ACC112 (cell line): ENCODE measurements at regions not wholly inside any gene's neighbourhood (a gene's known extent, or its start where the extent isn't known, plus 50 kb on each side); places are given as distances from the start of the nearest gene placed in this dataset.
"Not testable (repeated sequence)": the region's sequence is repeated elsewhere in the genome, so short reads cannot be mapped to it uniquely, and the experiment has no call there.

ENCODE experiments used
- H2AFZ ChIP-seq: fragments of 200-600 bp; sonication (generic); one replicate; pipeline ENCODE4 v1.6.0; 2017; ENCODE audit warnings: antibody characterized with exemption, low read length; ENCODE audit not compliant: unreplicated experiment
- H3K27ac ChIP-seq: fragments of 200-600 bp; sonication (generic); 2 replicates; pipeline ENCODE4 v1.5.1; 2014; ENCODE audit warnings: low read depth, mild to moderate bottlenecking, antibody characterized with exemption, low read length, moderate library complexity
- H3K27me3 ChIP-seq: fragments of 200-600 bp; sonication (generic); 2 replicates; pipeline ENCODE4 v1.6.1; 2014; ENCODE audit warnings: mild to moderate bottlenecking, antibody characterized with exemption, low read length, moderate library complexity, mixed read lengths; ENCODE audit not compliant: insufficient read depth
- H3K36me3 ChIP-seq: fragments of 200-600 bp; sonication (generic); 2 replicates; pipeline ENCODE4 v1.6.1; 2016; ENCODE audit warnings: mild to moderate bottlenecking, antibody characterized with exemption, low read length, moderate library complexity, mixed read lengths; ENCODE audit not compliant: insufficient read depth
- H3K4me1 ChIP-seq: fragments of 200-600 bp; sonication (generic); one replicate; pipeline ENCODE4 v1.6.1; 2016; ENCODE audit warnings: low read length, mixed read lengths; ENCODE audit not compliant: insufficient read depth, unreplicated experiment, control insufficient read depth
- H3K4me3 ChIP-seq: fragments of 200-600 bp; sonication (generic); 2 replicates; pipeline ENCODE4 v1.5.1; 2014; ENCODE audit warnings: mild to moderate bottlenecking, low read depth, low read length
- H3K79me2 ChIP-seq: fragments of 200-600 bp; sonication (generic); one replicate; pipeline ENCODE4 v1.6.0; 2016; ENCODE audit warnings: low read length; ENCODE audit not compliant: control insufficient read depth, unreplicated experiment, insufficient read depth

- H3K4me3 ChIP-seq: no peak overlapping the region
- H3K4me1 ChIP-seq: no peaks in the 10 kb centered on the region
- no peaks in the 10 kb centered on the region for H3K79me2 ChIP-seq
- H3K27me3 ChIP-seq: no peaks in the 10 kb centered on the region
- no peaks in the 10 kb centered on the region for H3K36me3 ChIP-seq
- no peak overlapping the region for H2AFZ ChIP-seq
- no peak overlapping the region for H3K27ac ChIP-seq
Observed at GRCh38 chr6:15001326-15001910, 244.5 kb upstream of the JARID2 start.

DNA sequence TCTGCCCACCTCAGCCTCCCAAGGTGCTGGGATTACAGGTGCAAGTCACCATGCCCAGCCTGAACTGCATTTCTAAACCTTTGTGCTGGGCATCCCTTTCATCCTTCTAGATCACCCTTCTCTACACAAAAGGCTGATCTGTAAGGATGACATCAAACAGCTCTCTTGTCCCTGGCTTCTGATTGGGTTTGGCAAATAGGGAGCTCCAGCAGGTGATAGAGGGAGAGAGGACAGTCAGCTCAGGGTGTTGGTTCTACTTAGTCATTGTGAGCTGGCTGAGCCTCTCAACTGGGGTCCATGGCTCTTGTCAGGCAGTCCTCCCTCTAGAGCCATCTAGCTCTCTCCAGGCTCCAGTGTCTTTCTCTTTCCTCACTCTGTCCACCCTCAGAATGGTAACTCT lies 237.6 kb upstream of the JARID2 start:
- Histone ChIP-seq H3K27ac (no peak overlapping the region), H3K79me2 (no peaks in the 10 kb centered on the region), H3K27me3 (no peaks in the 10 kb centered on the region), H3K4me3 (no peak overlapping the region), H3K36me3 (no peaks in the 10 kb centered on the region), H3K4me1 (no peaks in the 10 kb centered on the region), H2AFZ (no peak overlapping the region)

DNA sequence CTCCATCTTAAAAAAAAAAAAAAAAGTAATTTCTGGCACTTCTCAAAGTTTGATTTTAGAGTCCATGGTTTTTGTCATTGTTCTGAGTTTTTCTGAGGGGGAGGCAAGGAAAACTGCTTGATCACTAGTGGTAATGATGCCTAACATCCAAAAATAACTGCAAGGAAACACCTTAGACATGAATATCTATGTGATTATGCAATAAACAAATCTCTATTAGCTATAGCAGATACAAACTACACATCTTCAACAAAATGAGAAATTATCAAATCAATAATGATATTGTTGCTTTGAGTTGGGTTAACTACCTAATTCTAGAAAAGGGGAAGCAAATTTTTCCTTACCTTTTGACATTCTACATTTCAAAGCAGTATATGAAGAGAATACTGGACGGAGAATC lies 230.9 kb upstream of the JARID2 start:
- Histone ChIP-seq H3K4me1 (no peaks in the 10 kb centered on the region), H3K79me2 (no peaks in the 10 kb centered on the region)

GRCh38 chr6:15016813-15017212 lies 229.1 kb upstream of the JARID2 start:
- H3K27ac ChIP-seq: no peak overlapping the region
- H3K27me3 ChIP-seq: no peaks in the 10 kb centered on the region
- H2AFZ ChIP-seq: peak overlapping the region; percentile 34
- no peak overlapping the region for H3K4me3 ChIP-seq
- no peaks in the 10 kb centered on the region for H3K4me1 ChIP-seq
- no peaks in the 10 kb centered on the region for H3K79me2 ChIP-seq
- no peaks in the 10 kb centered on the region for H3K36me3 ChIP-seq

More for the DNA sequence above, 230.9 kb upstream of the JARID2 start:
- Histone ChIP-seq H3K4me3 (no peak overlapping the region), H2AFZ (no peak overlapping the region), H3K27ac (no peak overlapping the region), H3K27me3 (no peaks in the 10 kb centered on the region), H3K36me3 (no peaks in the 10 kb centered on the region)

DNA sequence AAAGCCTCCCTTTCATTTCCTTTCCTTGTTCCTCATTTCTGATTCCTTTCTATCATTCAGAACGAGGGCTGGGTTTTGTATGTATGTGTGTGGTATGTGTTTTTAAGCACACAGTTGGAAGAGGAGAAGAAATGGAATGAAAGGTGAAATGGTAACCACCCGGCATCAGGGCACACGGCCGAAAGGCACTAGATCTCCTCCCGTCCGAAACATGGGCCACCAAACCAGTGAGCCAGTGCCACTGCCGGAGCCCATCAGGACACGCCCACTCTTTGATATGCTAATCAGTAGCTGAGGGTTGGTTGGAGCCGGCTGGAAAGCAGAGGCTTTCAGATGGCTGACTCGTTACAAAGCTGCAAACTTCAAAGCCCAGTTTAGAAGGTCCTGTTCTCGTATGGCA lies 228.6 kb upstream of the JARID2 start:
- no peaks in the 10 kb centered on the region for H3K36me3 ChIP-seq
- H3K27ac ChIP-seq: no peak overlapping the region
- peak overlapping the region; percentile 34 for H2AFZ ChIP-seq
- H3K27me3 ChIP-seq: no peaks in the 10 kb centered on the region
- H3K4me3 ChIP-seq: no peak overlapping the region
- H3K4me1 ChIP-seq: no peaks in the 10 kb centered on the region
- H3K79me2 ChIP-seq: no peaks in the 10 kb centered on the region

- Histone ChIP-seq H3K4me1 (no peaks in the 10 kb centered on the region), H3K79me2 (no peaks in the 10 kb centered on the region), H2AFZ (no peak overlapping the region), H3K27ac (no peak overlapping the region), H3K27me3 (no peaks in the 10 kb centered on the region), H3K36me3 (no peaks in the 10 kb centered on the region), H3K4me3 (no peak overlapping the region)
Observed at GRCh38 chr6:15017803-15018202, 228.1 kb upstream of the JARID2 start.

DNA sequence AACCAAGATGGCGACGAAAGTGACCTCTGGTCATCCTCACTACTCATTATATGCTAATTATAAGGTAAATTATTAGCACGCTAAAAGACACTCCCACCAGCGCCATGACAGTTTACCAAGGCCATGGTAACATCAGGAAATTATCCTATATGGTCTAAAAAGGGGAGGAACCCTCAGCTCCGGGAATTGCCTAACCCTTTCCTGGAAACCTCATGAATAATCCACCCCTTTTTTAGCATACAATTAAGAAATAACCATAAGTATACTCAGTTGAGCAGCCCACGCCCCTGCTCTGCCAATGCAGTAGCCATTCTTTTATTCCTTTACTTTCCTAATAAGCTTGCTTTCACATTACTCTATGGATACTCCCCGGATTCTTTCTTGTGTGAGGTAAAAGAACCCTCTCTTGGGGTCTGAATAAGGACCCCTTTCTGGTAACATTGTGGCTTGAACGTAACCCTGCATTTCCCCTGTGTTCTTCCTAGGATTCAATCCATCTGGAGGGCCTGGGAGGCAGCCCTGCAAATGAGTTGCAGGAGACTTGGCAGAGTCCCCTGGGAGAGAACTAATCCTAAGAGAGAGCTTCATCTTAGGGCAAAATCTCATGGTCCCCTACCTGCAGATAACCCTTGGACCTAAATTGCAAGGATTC lies 225.6 kb upstream of the JARID2 start:
- H3K4me1 ChIP-seq: no peaks in the 10 kb centered on the region
- H2AFZ ChIP-seq: no peak overlapping the region
- H3K36me3 ChIP-seq: no peaks in the 10 kb centered on the region
- H3K4me3 ChIP-seq: no peak overlapping the region
- no peaks in the 10 kb centered on the region for H3K79me2 ChIP-seq
- no peak overlapping the region for H3K27ac ChIP-seq
- H3K27me3 ChIP-seq: no peaks in the 10 kb centered on the region

GRCh38 chr6:15021074-15021473 lies 224.8 kb upstream of the JARID2 start:
- no peaks in the 10 kb centered on the region for H3K79me2 ChIP-seq
- no peak overlapping the region for H3K4me3 ChIP-seq
- H3K27me3 ChIP-seq: no peaks in the 10 kb centered on the region
- H2AFZ ChIP-seq: no peak overlapping the region
- no peaks in the 10 kb centered on the region for H3K36me3 ChIP-seq
- no peak overlapping the region for H3K27ac ChIP-seq
- no peaks in the 10 kb centered on the region for H3K4me1 ChIP-seq

DNA sequence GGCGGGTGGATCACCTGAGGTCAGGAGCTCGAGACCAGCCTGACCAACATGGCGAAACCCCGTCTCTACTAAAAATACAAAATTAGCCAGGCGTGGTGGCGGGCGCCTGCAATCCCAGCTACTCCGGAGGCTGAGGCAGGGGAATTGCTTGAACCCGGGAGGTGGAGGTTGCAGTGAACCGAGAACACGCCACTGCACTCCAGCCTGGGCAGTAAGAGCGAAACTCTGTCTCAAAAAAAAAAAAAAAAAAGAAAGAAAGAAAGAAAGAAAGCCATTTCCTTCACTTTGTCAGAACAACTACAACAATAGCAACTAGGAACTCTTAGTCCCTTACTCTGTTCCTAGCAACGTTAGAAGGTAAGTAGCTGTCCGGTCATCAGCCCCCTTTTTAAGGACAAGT lies 222.9 kb upstream of the JARID2 start:
- not testable (repeated sequence) for H3K79me2 ChIP-seq, H3K4me3 ChIP-seq, H3K4me1 ChIP-seq, H3K27ac ChIP-seq, H3K27me3 ChIP-seq, H3K36me3 ChIP-seq, H2AFZ ChIP-seq

- no peaks in the 10 kb centered on the region for H3K27me3 ChIP-seq
- no peak overlapping the region for H2AFZ ChIP-seq
- no peaks in the 10 kb centered on the region for H3K4me1 ChIP-seq
- H3K79me2 ChIP-seq: no peaks in the 10 kb centered on the region
- H3K36me3 ChIP-seq: no peaks in the 10 kb centered on the region
- H3K27ac ChIP-seq: no peak overlapping the region
- no peak overlapping the region for H3K4me3 ChIP-seq
Observed at GRCh38 chr6:15023448-15023847, 222.4 kb upstream of the JARID2 start.

DNA sequence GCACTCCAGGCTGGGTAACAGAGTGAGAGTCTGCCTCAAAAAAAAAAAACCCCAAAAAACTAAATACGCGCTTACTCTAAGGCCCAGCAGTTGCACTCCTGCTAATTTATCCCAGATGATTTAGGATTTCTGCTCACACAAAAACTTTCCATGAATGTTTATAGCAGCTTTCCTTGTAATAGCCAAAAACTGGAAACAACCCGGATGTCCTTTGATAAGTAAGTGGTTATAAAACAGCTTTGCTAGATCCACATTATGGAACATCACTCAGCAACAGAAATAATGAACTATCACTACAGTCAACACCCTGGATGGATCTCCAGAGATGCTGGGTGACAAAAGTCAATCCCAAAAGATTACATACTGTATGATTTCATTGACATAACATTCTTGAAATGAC lies 220.4 kb upstream of the JARID2 start:
- Histone ChIP-seq H2AFZ (no peak overlapping the region), H3K79me2 (no peaks in the 10 kb centered on the region), H3K27ac (no peak overlapping the region), H3K36me3 (no peaks in the 10 kb centered on the region), H3K4me1 (no peaks in the 10 kb centered on the region), H3K4me3 (no peak overlapping the region), H3K27me3 (no peaks in the 10 kb centered on the region)
